ENCODE measurements at regions not wholly inside any gene's neighbourhood (a gene's known extent, or its start where the extent isn't known, plus 50 kb on each side); places are given as distances from the start of the nearest gene placed in this dataset.
"Not testable (repeated sequence)": the region's sequence is repeated elsewhere in the genome, so short reads cannot be mapped to it uniquely, and the experiment has no call there.

DNA sequence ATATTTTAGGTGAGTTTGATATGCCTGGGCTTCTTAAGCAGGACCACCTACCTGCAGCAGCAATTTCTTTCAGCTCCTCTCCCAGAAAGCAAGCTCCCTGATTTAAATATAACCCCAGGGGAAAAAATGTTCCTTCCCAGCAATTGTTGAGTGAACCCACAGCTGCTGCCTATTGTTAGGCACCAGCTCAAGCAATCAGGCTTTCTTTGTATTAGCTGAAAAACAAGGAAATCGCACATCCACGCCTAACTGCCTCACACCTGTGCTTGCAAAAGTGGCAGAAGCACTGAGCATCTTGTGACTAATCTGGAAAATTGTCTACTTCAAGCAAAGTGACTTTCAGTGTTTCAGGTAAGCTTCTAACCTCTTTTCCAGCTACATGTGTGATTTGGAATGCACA lies 432.2 kb downstream of the SMARCA1 start:
- Histone ChIP-seq H3K36me3 (ENCODE audit: control insufficient read depth in 3 of 3, insufficient read depth in 2 of 3, low read depth in 1 of 3, low read length in 3 of 3) (no peaks in the 10 kb centered on the region), H3K9me3 (ENCODE audit: control insufficient read depth in 2 of 2, insufficient read depth in 1 of 2, low read depth in 1 of 2, low read length in 1 of 2) (no peaks in the 10 kb centered on the region), H3K27me3 (ENCODE audit: control insufficient read depth in 3 of 3, insufficient read depth in 3 of 3, low read length in 3 of 3) (no peaks in the 10 kb centered on the region), H3K4me1 (ENCODE audit: control insufficient read depth in 3 of 3, insufficient read depth in 2 of 3, low read depth in 1 of 3, low read length in 2 of 3) (no peaks in the 10 kb centered on the region), H3K27ac (ENCODE audit: low read depth in 1 of 3, low read length in 2 of 3) (no peak overlapping the region), H3K4me3 (ENCODE audit: low read depth in 1 of 3, low read length in 3 of 3) (no peak overlapping the region)
- no peak for DNase-seq
- no peak for FAIRE-seq
- WGBS, 3 donors = 7 to 44% (median 15%) methylated on average over 2 of the region's 2 CpGs

DNA sequence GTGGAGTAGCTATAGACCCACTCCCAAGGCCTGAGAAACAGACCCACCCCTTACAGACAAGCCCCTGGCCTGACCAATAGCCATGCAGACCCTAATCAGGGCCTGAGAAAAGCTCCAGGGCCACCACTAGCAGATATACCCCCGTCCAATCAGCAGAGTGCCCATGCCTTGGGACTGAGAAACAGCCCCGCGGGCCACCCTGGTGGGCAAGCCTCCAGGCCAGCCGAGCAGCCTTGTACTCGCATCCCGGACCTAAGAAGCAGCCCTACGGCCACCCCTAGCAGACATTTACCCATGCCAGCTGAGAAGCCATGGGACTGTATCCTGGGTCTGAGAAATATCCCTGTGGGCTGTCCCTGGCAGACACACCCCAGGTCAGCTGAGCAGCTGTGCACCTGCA lies 436.5 kb downstream of the SMARCA1 start:
- Histone ChIP-seq H3K4me3 (ENCODE audit: low read depth in 1 of 3, low read length in 3 of 3) (no peak overlapping the region), H3K36me3 (ENCODE audit: control insufficient read depth in 3 of 3, insufficient read depth in 2 of 3, low read depth in 1 of 3, low read length in 3 of 3) (no peaks in the 10 kb centered on the region), H3K27me3 (ENCODE audit: control insufficient read depth in 3 of 3, insufficient read depth in 3 of 3, low read length in 3 of 3) (no peaks in the 10 kb centered on the region), H3K4me1 (ENCODE audit: control insufficient read depth in 3 of 3, insufficient read depth in 2 of 3, low read depth in 1 of 3, low read length in 2 of 3) (no peaks in the 10 kb centered on the region), H3K27ac (ENCODE audit: low read depth in 1 of 3, low read length in 2 of 3) (no peak overlapping the region), H3K9me3 (ENCODE audit: control insufficient read depth in 2 of 2, insufficient read depth in 1 of 2, low read depth in 1 of 2, low read length in 1 of 2) (peaks cover 0 to under 1% of the 10 kb centered on the region in 2 donors)
- WGBS, 3 donors = 86 to 94% (median 92%) methylated on average over 7 of the region's 7 CpGs
- DNase-seq = no peak
- FAIRE-seq = no peak

DNA sequence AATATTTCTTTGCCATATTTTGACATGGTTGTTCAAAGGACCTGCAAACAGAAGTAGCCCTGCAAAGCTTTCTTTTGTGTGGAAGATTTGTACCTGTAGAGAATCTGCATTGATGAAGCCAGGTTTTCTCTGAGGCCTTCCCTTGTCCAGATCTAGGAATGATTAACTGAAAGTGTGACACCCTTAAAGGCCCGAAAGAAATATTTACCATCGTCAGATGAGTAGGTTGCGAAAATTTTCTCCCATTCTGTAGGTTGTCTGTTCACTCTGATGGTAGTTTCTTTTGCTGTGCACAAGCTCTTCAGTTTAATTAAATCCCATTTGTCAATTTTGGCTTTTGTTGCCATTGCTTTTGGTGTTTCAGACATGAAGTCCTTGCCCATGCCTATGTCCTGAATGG lies 439.0 kb downstream of the SMARCA1 start:
- H3K36me3 ChIP-seq (ENCODE audit: control insufficient read depth in 3 of 3, insufficient read depth in 2 of 3, low read depth in 1 of 3, low read length in 3 of 3); H3K4me1 ChIP-seq (ENCODE audit: control insufficient read depth in 3 of 3, insufficient read depth in 2 of 3, low read depth in 1 of 3, low read length in 2 of 3); DNase-seq; H3K27ac ChIP-seq (ENCODE audit: low read depth in 1 of 3, low read length in 2 of 3); H3K27me3 ChIP-seq (ENCODE audit: control insufficient read depth in 3 of 3, insufficient read depth in 3 of 3, low read length in 3 of 3); H3K4me3 ChIP-seq (ENCODE audit: low read depth in 1 of 3, low read length in 3 of 3); FAIRE-seq; H3K9me3 ChIP-seq (ENCODE audit: control insufficient read depth in 2 of 2, insufficient read depth in 1 of 2, low read depth in 1 of 2, low read length in 1 of 2): not testable (repeated sequence)
- WGBS, 3 donors = 90 to 95% (median 90%) methylated on average over 3 of the region's 3 CpGs

GRCh38 chrX:129077424-129078170 lies 445.7 kb downstream of the SMARCA1 start:
- FAIRE-seq = no peak

GRCh38 chrX:129071390-129071789 lies 451.9 kb downstream of the SMARCA1 start:
- Histone ChIP-seq H3K27me3 (ENCODE audit: control insufficient read depth in 3 of 3, insufficient read depth in 3 of 3, low read length in 3 of 3) (no peaks in the 10 kb centered on the region), H3K27ac (ENCODE audit: low read depth in 1 of 3, low read length in 2 of 3) (no peak overlapping the region), H3K36me3 (ENCODE audit: control insufficient read depth in 3 of 3, insufficient read depth in 2 of 3, low read depth in 1 of 3, low read length in 3 of 3) (no peaks in the 10 kb centered on the region), H3K9me3 (ENCODE audit: control insufficient read depth in 2 of 2, insufficient read depth in 1 of 2, low read depth in 1 of 2, low read length in 1 of 2) (no peaks in the 10 kb centered on the region), H3K4me1 (ENCODE audit: control insufficient read depth in 3 of 3, insufficient read depth in 2 of 3, low read depth in 1 of 3, low read length in 2 of 3) (no peaks in the 10 kb centered on the region), H3K4me3 (ENCODE audit: low read depth in 1 of 3, low read length in 3 of 3) (no peak overlapping the region)
- FAIRE-seq = no peak
- WGBS, 3 donors = 11 to 28% (median 13%) methylated on average over 2 of the region's 2 CpGs
- DNase-seq = no peak

More at GRCh38 chrX:129077424-129078170, 445.7 kb downstream of the SMARCA1 start:
- DNase-seq = no peak
- no peak overlapping the region for H3K4me3 ChIP-seq (ENCODE audit: low read depth in 1 of 3, low read length in 3 of 3)
- H3K9me3 ChIP-seq (ENCODE audit: control insufficient read depth in 2 of 2, insufficient read depth in 1 of 2, low read depth in 1 of 2, low read length in 1 of 2) = peaks cover 0 to 2% of the 10 kb centered on the region in 2 donors
- H3K27me3 ChIP-seq (ENCODE audit: control insufficient read depth in 3 of 3, insufficient read depth in 3 of 3, low read length in 3 of 3) = no peaks in the 10 kb centered on the region
- H3K4me1 ChIP-seq (ENCODE audit: control insufficient read depth in 3 of 3, insufficient read depth in 2 of 3, low read depth in 1 of 3, low read length in 2 of 3) = no peaks in the 10 kb centered on the region
- WGBS, 3 donors = 34 to 52% (median 40%) methylated on average over 3 of the region's 3 CpGs
- H3K36me3 ChIP-seq (ENCODE audit: control insufficient read depth in 3 of 3, insufficient read depth in 2 of 3, low read depth in 1 of 3, low read length in 3 of 3) = no peaks in the 10 kb centered on the region
- H3K27ac ChIP-seq (ENCODE audit: low read depth in 1 of 3, low read length in 2 of 3) = no peak overlapping the region

DNA sequence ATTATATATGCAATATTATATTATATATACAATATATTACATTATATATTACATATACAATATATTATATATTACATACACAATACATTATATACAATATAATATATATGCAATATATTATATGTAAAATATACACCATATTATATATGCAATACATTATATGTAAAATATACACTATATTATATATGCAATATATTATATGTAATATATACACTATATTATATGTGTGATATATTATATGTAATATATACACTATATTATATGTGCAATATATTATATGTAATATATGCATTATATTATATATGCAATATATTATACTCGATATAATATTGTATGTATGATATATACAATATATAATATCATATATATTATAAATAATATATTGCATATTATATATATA lies 457.4 kb downstream of the SMARCA1 start:
- H3K27ac ChIP-seq (ENCODE audit: low read depth in 1 of 3, low read length in 2 of 3) = no peak overlapping the region

DNA sequence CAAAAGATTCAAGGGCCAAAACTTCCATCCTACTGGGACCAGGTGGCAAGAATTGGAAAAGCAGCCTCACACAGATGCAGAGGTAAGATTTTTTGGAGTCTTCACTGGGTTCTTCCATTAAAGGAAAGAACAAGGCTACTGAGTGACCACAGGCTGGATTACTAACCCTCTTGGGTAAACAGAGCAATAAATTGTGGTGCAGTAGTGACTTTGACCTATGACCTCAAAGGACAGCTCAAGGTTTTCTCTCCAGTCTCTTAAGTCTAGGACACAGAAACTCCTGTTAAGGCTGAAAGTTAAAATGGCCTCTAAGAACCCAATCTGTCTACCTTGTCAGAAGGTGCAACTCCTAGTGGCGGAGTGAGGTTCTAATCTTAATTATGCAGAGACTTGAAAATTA lies 464.9 kb downstream of the SMARCA1 start:
- Histone ChIP-seq H3K9me3 (ENCODE audit: control insufficient read depth in 2 of 2, insufficient read depth in 1 of 2, low read depth in 1 of 2, low read length in 1 of 2) (no peaks in the 10 kb centered on the region), H3K4me3 (ENCODE audit: low read depth in 1 of 3, low read length in 3 of 3) (no peak overlapping the region), H3K4me1 (ENCODE audit: control insufficient read depth in 3 of 3, insufficient read depth in 2 of 3, low read depth in 1 of 3, low read length in 2 of 3) (no peaks in the 10 kb centered on the region), H3K36me3 (ENCODE audit: control insufficient read depth in 3 of 3, insufficient read depth in 2 of 3, low read depth in 1 of 3, low read length in 3 of 3) (no peaks in the 10 kb centered on the region), H3K27ac (ENCODE audit: low read depth in 1 of 3, low read length in 2 of 3) (no peak overlapping the region), H3K27me3 (ENCODE audit: control insufficient read depth in 3 of 3, insufficient read depth in 3 of 3, low read length in 3 of 3) (no peaks in the 10 kb centered on the region)
- no peak for FAIRE-seq
- DNase-seq = no peak
- WGBS, 3 donors = 70 to 100% (median 87%) methylated on average over 1 of the region's 1 CpG

More for the DNA sequence above, 457.4 kb downstream of the SMARCA1 start:
- 88 to 94% (median 90%) methylated on average over 1 of the region's 1 CpG for WGBS, 3 donors
- DNase-seq (no peak), FAIRE-seq (no peak)
- no peaks in the 10 kb centered on the region for H3K36me3 ChIP-seq (ENCODE audit: control insufficient read depth in 3 of 3, insufficient read depth in 2 of 3, low read depth in 1 of 3, low read length in 3 of 3)
- H3K27me3 ChIP-seq (ENCODE audit: control insufficient read depth in 3 of 3, insufficient read depth in 3 of 3, low read length in 3 of 3) = no peaks in the 10 kb centered on the region
- no peaks in the 10 kb centered on the region for H3K4me1 ChIP-seq (ENCODE audit: control insufficient read depth in 3 of 3, insufficient read depth in 2 of 3, low read depth in 1 of 3, low read length in 2 of 3)
- no peak overlapping the region for H3K4me3 ChIP-seq (ENCODE audit: low read depth in 1 of 3, low read length in 3 of 3)
- no peaks in the 10 kb centered on the region for H3K9me3 ChIP-seq (ENCODE audit: control insufficient read depth in 2 of 2, insufficient read depth in 1 of 2, low read depth in 1 of 2, low read length in 1 of 2)

- DNase-seq = no peak
- no peak overlapping the region for H3K27ac ChIP-seq (ENCODE audit: low read depth in 1 of 3, low read length in 2 of 3)
- no peaks in the 10 kb centered on the region for H3K9me3 ChIP-seq (ENCODE audit: control insufficient read depth in 2 of 2, insufficient read depth in 1 of 2, low read depth in 1 of 2, low read length in 1 of 2)
- WGBS, 3 donors = 87 to 90% (median 89%) methylated on average over 11 of the region's 11 CpGs
- H3K27me3 ChIP-seq (ENCODE audit: control insufficient read depth in 3 of 3, insufficient read depth in 3 of 3, low read length in 3 of 3) = no peaks in the 10 kb centered on the region
- no peaks in the 10 kb centered on the region for H3K4me1 ChIP-seq (ENCODE audit: control insufficient read depth in 3 of 3, insufficient read depth in 2 of 3, low read depth in 1 of 3, low read length in 2 of 3)
- no peaks in the 10 kb centered on the region for H3K36me3 ChIP-seq (ENCODE audit: control insufficient read depth in 3 of 3, insufficient read depth in 2 of 3, low read depth in 1 of 3, low read length in 3 of 3)
- H3K4me3 ChIP-seq (ENCODE audit: low read depth in 1 of 3, low read length in 3 of 3) = no peak overlapping the region
- no peak for FAIRE-seq
Observed at GRCh38 chrX:129043138-129043537, 480.2 kb downstream of the SMARCA1 start.

GRCh38 chrX:129041319-129041718 lies 482.0 kb downstream of the SMARCA1 start:
- H3K9me3 ChIP-seq (ENCODE audit: control insufficient read depth in 2 of 2, insufficient read depth in 1 of 2, low read depth in 1 of 2, low read length in 1 of 2) = no peaks in the 10 kb centered on the region
- no peaks in the 10 kb centered on the region for H3K4me1 ChIP-seq (ENCODE audit: control insufficient read depth in 3 of 3, insufficient read depth in 2 of 3, low read depth in 1 of 3, low read length in 2 of 3)
- H3K36me3 ChIP-seq (ENCODE audit: control insufficient read depth in 3 of 3, insufficient read depth in 2 of 3, low read depth in 1 of 3, low read length in 3 of 3) = no peaks in the 10 kb centered on the region
- H3K4me3 ChIP-seq (ENCODE audit: low read depth in 1 of 3, low read length in 3 of 3) = no peak overlapping the region
- DNase-seq (no peak), FAIRE-seq (no peak)
- H3K27ac ChIP-seq (ENCODE audit: low read depth in 1 of 3, low read length in 2 of 3) = no peak overlapping the region
- WGBS, 3 donors = 60 to 88% (median 67%) methylated on average over 2 to 5 of the region's 5 CpGs
- H3K27me3 ChIP-seq (ENCODE audit: control insufficient read depth in 3 of 3, insufficient read depth in 3 of 3, low read length in 3 of 3) = no peaks in the 10 kb centered on the region

Data from small intestine (tissue), 7 donors.